ENCODE measurements at regions not wholly inside any gene's neighbourhood (a gene's known extent, or its start where the extent isn't known, plus 50 kb on each side); places are given as distances from the start of the nearest gene placed in this dataset.

- TF ChIP-seq REST (IDR thresholded peaks at IDR 0.05; ENCODE audit: low read depth) (no peak), MAX (IDR thresholded peaks at IDR 0.05) (no peak), CREB1 (IDR thresholded peaks at IDR 0.05; ENCODE audit: low read depth) (no peak), YY1 (IDR thresholded peaks at IDR 0.05; ENCODE audit: low read depth) (no peak), ZBTB7A (IDR thresholded peaks at IDR 0.05; ENCODE audit: low read depth) (no peak), FOXM1 (IDR thresholded peaks at IDR 0.05; ENCODE audit: borderline replicate concordance, low read depth) (no peak), RAD21 (IDR thresholded peaks at IDR 0.05; ENCODE audit: low read depth) (no peak), TCF12 (IDR thresholded peaks at IDR 0.05; ENCODE audit: low read depth) (no peak), NFIC (IDR thresholded peaks at IDR 0.05) (no peak)
Observed at GRCh38 chr3:174444391-174444790, 414.7 kb upstream of the NAALADL2 start.
